GM18505 (cell line): ENCODE measurements at regions not wholly inside any gene's neighbourhood (a gene's known extent, or its start where the extent isn't known, plus 50 kb on each side); places are given as distances from the start of the nearest gene placed in this dataset.
"Not testable (repeated sequence)": the region's sequence is repeated elsewhere in the genome, so short reads cannot be mapped to it uniquely, and the experiment has no call there.

Source experiments
- ATAC-seq: cut with Tn5 transposase; IDR thresholded peaks from one replicate; pipeline ENCODE4 v1.9.1; 2021; ENCODE audit not compliant: unreplicated experiment
- POLR2A ChIP-seq: IDR thresholded peaks from 4 replicates; pipeline ENCODE4 v1.6.1; 2011; ENCODE audit warnings: borderline replicate concordance; ENCODE audit not compliant: insufficient read depth, insufficient read length; ENCODE audit errors: extremely low read depth

DNA sequence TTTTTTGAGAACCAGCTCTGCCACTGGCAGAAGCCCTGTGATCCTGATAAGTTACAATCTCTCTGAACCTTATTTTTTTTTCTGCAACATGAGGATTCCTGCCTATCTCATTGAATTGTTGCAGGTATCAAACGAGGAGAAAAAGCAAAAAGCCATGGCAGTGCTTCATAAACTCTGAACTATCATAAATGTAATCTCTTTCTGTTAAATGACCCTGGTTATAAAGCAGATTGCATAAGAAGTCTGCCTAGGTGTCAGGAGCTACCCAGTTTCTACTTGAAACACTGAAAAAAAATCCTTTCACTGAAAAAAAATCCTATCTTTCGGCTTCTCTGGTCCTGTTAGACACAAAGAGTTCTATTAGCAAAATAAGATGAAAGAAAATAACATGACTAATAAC, 172.7 kb downstream of the FAM43A start:
- TF ChIP-seq POLR2A, result no peak
- no peak for ATAC-seq

DNA sequence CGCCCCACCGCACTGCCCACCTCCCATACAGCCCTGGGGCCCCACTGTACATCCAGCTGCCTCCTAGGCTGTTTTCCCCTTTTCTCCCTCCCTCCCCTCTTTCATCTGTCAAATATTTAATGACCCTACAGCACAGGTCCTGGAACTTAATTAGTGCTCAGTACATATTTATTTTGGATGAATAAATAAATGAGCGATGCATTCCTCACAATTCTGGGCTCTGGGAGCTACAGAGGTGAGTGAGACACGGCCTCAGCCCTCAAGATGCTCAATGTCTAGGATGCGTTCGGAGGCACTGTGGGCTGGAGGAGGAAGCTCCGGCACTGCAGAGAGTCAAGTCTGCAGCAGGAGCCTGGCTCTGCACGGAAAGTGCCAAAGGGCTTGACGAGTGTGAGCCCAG, 175.0 kb downstream of the FAM43A start:
- TF ChIP-seq POLR2A, result no peak
- no peak for ATAC-seq

DNA sequence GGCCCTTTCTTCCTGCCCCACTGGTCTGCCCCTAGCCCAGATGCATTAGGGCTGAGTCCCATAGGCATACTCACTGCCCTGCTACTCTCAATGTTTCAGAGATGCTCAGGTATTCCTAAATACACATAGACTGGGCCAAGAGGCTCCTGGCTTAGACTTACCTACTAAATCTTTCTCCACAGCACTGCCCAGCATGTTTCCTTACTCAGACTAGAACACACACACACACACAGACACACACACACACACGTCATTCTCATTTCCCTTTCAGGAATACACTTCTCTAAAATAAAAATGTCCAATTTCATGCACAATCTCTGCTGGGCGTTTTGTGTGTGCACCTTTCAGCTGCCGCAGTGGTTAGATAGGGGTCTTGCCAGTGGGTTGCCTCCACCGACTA, 175.7 kb downstream of the FAM43A start:
- ATAC-seq, result no peak

DNA sequence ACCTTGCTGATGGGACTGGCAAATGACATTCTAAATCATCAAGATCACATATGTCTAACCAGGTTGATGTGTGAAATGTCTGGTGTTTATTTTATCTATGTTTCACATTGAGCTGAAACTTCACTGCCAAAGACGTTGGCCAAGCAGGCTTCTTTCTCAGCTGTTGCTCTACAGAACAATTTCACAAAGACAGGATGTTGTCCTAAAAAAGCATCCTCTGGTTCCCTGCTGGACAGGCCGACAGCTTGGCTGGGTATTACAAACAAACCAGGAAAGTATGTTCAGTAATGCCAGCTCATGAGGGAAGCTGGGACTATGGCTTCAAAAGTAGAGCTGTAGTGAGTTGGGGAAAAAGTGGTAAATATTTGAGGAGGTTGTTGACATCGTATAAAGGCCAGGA, 179.4 kb downstream of the FAM43A start:
- ATAC-seq, result no peak

More for the DNA sequence above, 175.7 kb downstream of the FAM43A start:
- no peak for TF ChIP-seq POLR2A

DNA sequence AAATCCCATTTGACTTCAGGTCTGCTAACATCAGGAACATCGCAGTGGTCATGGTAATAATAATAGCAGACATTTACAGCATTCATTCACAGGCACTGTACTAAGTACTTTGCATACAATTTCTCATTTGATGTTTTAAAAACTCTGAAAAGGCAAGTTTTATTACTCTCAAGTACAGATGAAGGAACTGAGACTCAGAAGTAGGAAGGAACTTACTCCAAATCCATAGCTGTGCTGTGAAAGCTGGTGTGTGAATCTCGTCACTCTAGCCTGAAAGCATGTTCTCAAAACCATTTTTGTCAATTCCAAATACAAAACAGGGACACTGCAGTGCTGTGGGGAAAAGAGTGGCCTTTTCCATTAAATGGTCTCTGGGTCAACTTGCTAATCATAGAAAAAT, 179.9 kb downstream of the FAM43A start:
- TF ChIP-seq POLR2A, result no peak

More for the DNA sequence above, 179.4 kb downstream of the FAM43A start:
- no peak for TF ChIP-seq POLR2A

DNA sequence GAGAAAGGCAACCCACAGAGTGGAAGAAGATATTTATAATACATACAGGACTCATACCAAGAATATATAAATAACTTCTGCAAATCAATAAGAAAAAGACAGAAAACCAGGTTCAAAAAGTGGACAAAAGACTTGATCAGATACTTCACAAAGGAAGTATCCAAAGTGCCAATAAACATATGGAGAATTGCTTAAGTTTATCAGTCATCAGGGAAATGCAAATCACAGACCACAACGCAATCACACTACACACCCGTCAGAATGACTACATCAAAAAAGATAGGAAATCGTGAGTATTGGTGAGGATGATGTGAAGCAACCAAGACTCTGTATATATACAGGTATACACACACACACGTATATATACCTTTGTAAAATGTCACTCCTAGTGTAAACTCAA, 180.6 kb downstream of the FAM43A start:
- no peak for ATAC-seq
- no peak for TF ChIP-seq POLR2A

More for the DNA sequence above, 179.9 kb downstream of the FAM43A start:
- ATAC-seq, result no peak

DNA sequence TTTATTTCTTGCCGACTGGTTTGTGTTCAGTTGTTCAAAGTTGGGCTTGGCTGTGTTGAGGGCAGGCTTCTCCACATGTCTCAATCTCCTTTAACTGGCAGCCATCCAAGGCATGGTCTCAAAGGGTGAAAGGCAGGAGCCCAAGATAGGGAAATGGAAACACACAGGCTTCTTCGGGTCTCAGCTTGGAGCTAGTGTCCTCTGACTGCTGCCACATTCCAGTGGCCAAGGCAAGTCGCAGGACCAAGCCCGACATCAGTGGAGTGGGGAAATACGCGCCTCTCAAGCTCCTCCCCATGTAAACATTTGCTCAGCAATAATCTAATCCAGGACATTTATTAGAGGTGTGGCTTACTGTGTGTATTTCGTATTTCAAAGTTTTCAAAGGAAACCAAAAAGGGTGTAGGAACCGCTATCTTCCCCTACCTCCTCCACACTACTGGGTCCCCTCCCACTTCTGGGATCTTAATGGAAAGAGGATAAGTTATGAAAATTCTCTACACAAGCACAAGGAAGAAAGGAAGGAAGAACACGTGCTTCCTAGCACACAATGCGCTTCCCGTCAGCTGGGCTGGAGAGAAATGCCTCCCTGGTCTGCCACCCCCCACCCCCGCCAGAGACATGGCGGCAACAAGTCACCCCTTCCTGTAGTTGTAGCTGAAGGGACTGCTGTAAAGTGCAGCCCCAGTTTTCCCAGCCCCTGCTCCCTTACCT, 181.7 kb downstream of the FAM43A start:
- ATAC-seq, result no peak
- TF ChIP-seq POLR2A, result no peak

DNA sequence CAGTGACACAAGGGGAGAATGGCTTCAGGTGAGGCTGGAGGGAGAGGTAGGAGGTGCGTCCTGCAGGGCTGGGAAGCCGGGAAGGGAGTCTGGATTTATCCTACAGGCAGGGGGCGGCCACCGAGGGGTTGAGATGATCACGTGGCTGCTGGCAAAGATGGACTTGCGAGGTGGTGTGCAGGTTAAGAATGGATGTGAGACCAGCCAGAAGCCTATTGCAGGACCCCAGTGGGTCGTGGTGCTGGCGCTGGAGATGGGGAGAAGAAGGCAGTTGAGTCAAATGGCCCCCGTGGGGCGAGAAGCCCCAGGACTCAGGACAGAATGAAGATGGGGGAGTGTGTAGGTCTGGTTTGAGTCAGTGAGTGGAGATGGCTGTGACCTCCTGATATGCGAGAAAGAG, 183.1 kb downstream of the FAM43A start:
- no peak for TF ChIP-seq POLR2A
- ATAC-seq, result no peak

DNA sequence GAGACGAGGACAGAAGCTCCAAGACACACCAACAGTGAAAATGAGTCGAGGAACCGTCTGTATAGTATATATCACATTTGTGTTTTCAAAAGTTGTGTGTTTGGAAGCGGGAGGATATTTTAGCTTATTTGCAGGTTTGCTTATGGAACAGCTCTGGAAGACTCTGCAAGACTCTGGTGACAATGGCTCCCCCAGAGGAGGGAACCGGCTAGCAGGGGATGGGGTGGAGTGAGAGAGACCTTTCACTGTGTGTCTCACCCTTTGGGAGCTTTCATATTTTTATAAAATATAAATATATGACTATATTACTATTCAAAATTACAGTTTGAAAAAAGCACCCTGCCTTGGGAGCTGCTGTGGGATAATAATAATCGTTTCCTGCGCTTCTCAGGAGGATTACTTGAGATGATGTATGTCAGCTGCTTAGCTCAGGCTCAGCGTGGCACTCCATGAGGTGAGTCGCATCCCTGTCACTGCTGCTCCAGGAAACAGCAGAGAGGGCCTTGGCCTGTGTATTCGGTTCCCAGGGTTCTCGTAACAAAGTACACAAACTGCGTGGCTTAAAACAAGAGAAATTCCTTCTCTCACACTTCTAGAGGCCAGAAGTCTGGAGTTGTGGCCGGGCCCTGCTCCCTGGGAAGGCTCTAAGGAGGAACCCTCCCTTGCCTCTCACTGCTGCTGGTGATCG, 183.9 kb downstream of the FAM43A start:
- no peak for ATAC-seq
- TF ChIP-seq POLR2A, result no peak

DNA sequence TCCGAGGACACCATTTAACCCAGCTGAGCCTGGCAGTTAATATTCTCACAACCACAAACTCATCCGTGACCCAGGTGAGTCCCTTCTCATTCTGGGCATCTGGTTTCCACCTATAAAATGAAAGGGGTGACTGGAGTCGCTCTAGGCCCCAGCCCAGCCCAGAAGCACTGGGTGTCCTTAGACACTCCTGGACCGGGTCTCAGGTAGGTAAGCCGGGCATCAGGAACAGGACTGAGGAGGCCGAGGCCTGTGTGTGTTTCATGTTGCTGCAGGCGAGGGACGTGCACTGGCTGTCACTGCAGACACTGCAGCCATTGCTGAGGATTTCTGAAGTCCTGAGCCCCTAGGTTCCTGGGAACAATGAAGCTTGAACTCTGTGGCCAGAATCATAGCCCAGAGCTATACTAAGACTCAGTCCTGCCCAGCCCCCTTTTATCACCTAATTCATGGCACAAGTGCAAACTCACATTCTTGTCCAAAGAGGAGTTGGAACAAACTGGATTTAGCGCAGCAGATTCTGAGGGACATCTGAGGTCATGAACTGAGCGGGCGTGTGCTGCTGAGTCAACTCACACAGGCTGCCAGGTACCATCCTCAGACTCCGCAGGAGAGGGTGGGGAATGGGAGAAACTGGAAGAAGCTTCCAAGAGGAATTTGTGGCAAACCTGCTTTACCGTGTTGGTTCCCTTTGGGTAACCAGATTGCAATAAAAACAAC, 184.9 kb downstream of the FAM43A start:
- no peak for TF ChIP-seq POLR2A
- ATAC-seq, result no peak

DNA sequence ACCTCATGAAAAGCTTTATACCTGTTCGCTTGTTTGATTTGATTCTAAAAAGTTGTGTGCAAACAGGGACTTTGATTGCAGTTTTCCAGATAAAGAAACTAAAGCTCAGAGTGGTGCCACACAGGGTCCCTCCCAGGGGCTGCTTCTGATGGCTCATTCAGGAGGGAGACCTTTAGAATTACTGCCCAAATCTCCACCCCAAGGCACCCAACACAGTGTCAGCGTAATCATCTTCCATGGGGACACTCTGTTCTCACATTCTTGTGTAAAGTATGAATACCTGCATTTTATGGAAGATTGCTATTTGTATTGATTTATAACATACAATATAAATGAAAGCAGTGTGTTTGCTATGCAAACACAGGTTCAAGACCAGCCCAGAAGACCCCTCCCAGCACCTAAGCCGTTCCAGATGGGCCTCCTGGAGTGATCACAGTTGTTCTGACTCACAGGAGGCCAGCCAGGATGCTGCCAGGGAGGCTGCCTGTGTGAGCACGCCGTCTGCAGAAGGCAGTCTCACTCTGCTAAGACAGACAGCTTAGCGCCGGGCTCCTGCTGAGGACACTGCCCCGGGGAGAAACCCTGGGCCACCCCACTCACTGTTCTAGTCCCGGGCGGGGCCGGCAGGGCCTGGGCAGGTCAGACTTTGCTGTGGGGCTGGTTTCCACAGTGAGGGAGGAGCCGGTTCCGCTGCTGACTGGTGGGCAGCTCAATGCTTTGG, 185.6 kb downstream of the FAM43A start:
- ATAC-seq, result no peak
- TF ChIP-seq POLR2A, result no peak

DNA sequence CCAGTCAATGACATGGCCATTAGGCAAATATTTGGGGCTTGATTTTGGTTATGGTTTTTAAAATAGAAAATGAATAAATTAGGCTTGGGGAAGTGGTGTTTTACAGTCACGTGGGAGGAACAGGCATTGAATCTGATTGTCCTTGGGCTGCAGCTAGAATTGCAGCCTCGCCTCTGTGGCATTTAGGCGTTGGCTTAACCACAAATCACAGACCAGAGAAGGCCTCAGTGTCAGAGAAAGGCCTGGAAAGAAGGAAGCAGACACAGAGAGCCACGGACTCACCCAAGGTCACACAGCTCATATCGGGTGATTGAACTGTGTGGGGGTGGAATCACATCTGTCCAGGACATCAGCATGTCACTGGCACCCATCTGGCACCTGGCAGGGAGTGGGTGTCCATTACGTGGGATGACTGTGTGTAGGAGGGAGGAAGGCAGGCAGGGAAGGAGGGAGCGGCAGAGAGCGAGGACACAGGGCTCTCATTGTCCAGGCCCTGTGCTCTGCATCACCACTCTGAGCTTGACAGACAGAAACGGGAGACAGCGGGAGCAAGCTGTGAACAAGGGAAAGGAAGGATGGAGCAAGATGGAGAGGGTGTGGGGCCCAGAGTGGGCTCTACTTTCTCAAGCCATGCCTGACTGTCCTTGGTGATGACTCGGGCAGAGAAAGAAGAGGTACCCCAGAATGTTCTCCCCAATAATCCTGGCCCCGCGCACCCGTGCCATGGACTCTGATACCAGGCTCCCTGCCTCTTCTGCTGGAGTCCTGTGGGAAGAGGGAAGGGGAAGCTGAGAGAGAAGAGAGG, 186.4 kb downstream of the FAM43A start:
- ATAC-seq, result no peak
- TF ChIP-seq POLR2A, result no peak

DNA sequence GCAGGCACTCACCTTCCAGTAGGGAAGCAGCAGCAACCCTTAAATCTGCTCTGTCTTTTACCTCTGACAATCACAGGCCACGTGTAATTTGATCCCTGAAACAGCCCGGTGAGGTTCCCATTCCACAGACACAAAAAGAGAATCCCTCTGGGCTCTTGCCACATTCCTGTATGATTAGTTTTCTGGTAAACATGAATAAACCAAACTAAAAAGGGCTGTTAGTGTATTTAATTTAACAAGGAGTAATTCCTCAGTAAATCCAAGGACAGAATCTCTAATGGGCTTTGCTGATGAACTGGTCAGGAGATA, 186.9 kb downstream of the FAM43A start:
- TF ChIP-seq POLR2A, result no peak
- no peak for ATAC-seq

DNA sequence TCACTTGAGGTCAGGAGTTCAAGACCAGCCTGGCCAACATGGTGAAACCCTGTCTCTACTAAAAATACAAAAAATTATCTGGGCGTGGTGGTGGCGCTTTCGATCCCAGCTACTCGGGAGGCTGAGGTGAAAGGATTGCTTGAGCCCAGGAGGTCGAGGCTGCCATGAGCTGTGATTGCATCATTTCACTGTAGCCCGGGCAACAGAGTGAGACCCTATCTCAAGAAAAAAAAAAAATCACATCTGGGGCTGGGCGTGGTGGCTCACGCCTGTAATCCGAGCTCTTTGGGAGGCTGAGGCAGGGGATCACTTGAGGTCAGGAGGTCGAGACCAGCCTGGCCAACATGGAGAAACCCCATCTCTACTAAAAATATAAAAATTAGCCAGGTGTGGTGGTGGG, 187.8 kb downstream of the FAM43A start:
- not testable (repeated sequence) for ATAC-seq

DNA sequence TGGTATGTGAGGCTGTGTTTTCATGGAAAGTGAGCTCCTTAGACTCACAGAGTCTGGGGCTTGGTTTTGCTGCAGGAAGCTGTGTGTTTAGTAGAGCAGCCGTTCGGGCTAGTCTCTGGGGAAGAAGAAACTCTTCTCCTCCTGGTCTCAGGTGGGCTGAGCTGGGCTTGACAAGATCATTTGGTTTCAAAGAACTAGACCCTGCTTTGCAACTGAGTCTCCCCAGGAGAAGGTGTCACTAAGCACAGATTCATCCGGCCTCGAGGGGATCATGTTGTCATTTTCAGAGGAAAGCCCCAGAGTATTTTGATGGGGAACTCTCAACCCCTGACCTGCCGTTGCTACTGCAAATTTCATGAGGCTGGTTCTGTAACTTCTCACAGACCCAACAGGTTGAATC, 188.5 kb downstream of the FAM43A start:
- no peak for ATAC-seq
- no peak for TF ChIP-seq POLR2A
